BLaER1 (cell line): ENCODE measurements at regions not wholly inside any gene's neighbourhood (a gene's known extent, or its start where the extent isn't known, plus 50 kb on each side); places are given as distances from the start of the nearest gene placed in this dataset.

Experiments used
- H3K27ac ChIP-seq: shearing (Covaris generic); formaldehyde crosslinking; 2 replicates; pipeline ENCODE4 v1.8.1; 2022
- H3K27me3 ChIP-seq: shearing (Covaris generic); formaldehyde crosslinking; 2 replicates; pipeline ENCODE4 v1.8.1; 2022
- H3K36me3 ChIP-seq: shearing (Covaris generic); formaldehyde crosslinking; 2 replicates; pipeline ENCODE4 v1.8.1; 2022
- H3K4me1 ChIP-seq: shearing (Covaris generic); formaldehyde crosslinking; 2 replicates; pipeline ENCODE4 v1.8.1; 2022
- H3K4me2 ChIP-seq: shearing (Covaris generic); formaldehyde crosslinking; 2 replicates; pipeline ENCODE4 v1.8.1; 2022
- H3K4me3 ChIP-seq: shearing (Covaris generic); formaldehyde crosslinking; 2 replicates; pipeline ENCODE4 v1.8.1; 2022
- H3K9ac ChIP-seq: shearing (Covaris generic); formaldehyde crosslinking; 2 replicates; pipeline ENCODE4 v1.8.1; 2022
- H3K9me3 ChIP-seq: shearing (Covaris generic); formaldehyde crosslinking; 2 replicates; pipeline ENCODE4 v1.8.1; 2022
- H4K20me1 ChIP-seq: shearing (Covaris generic); formaldehyde crosslinking; 2 replicates; pipeline ENCODE4 v1.8.1; 2022
- Cebpa-rat ChIP-seq: shearing (Covaris generic); IDR thresholded peaks from 2 replicates; pipeline ENCODE4 v1.8.1; 2022

GRCh38 chr10:35890676-35891495 is 248.8 kb upstream of the FZD8 start:
- Histone ChIP-seq H3K4me2 (no peak overlapping the region), H3K9ac (no peak overlapping the region), H3K27me3 (no peaks in the 10 kb centered on the region), H3K9me3 (no peaks in the 10 kb centered on the region), H4K20me1 (no peaks in the 10 kb centered on the region), H3K4me3 (no peak overlapping the region), H3K36me3 (no peaks in the 10 kb centered on the region), H3K27ac (no peak overlapping the region), H3K4me1 (peaks cover 7% of the 10 kb centered on the region; the same call in 1 of the 2 replicates)
- no peak for TF ChIP-seq Cebpa-rat

- H3K36me3 ChIP-seq = no peaks in the 10 kb centered on the region
- no peak overlapping the region for H3K27ac ChIP-seq
- TF ChIP-seq Cebpa-rat = no peak
These were observed 248.0 kb upstream of the FZD8 start for GRCh38 chr10:35889971-35890675.

GRCh38 chr10:35889226-35889625 is 247.1 kb upstream of the FZD8 start:
- Histone ChIP-seq H3K4me2 (no peak overlapping the region), H4K20me1 (no peaks in the 10 kb centered on the region), H3K9ac (no peak overlapping the region), H3K4me1 (peaks cover 7% of the 10 kb centered on the region; the same call in 1 of the 2 replicates), H3K36me3 (no peaks in the 10 kb centered on the region), H3K9me3 (no peaks in the 10 kb centered on the region), H3K4me3 (no peak overlapping the region), H3K27me3 (no peaks in the 10 kb centered on the region), H3K27ac (no peak overlapping the region)
- no peak for TF ChIP-seq Cebpa-rat

More at GRCh38 chr10:35889971-35890675, 248.0 kb upstream of the FZD8 start:
- Histone ChIP-seq H3K9me3 (no peaks in the 10 kb centered on the region), H4K20me1 (no peaks in the 10 kb centered on the region), H3K4me3 (no peak overlapping the region), H3K4me2 (0 out of 2 replicates have a peak overlapping the region, but pooled peaks have one; percentile 6), H3K4me1 (peaks cover 7% of the 10 kb centered on the region; the same call in 1 of the 2 replicates), H3K27me3 (no peaks in the 10 kb centered on the region), H3K9ac (no peak overlapping the region)

GRCh38 chr10:35888400-35888799 is 246.3 kb upstream of the FZD8 start:
- TF ChIP-seq Cebpa-rat = no peak
- H3K4me1 ChIP-seq = peaks cover 7% of the 10 kb centered on the region; the same call in 1 of the 2 replicates
- no peaks in the 10 kb centered on the region for H3K9me3 ChIP-seq
- no peaks in the 10 kb centered on the region for H3K36me3 ChIP-seq
- no peak overlapping the region for H3K27ac ChIP-seq
- H3K4me2 ChIP-seq = no peak overlapping the region
- H3K4me3 ChIP-seq = no peak overlapping the region
- H4K20me1 ChIP-seq = no peaks in the 10 kb centered on the region
- H3K27me3 ChIP-seq = no peaks in the 10 kb centered on the region
- no peak overlapping the region for H3K9ac ChIP-seq

- Histone ChIP-seq H3K9me3 (no peaks in the 10 kb centered on the region), H3K9ac (no peak overlapping the region), H3K4me2 (no peak overlapping the region), H3K36me3 (no peaks in the 10 kb centered on the region), H3K27ac (no peak overlapping the region), H4K20me1 (no peaks in the 10 kb centered on the region), H3K4me1 (peaks cover 7% of the 10 kb centered on the region; the same call in 1 of the 2 replicates), H3K27me3 (no peaks in the 10 kb centered on the region), H3K4me3 (no peak overlapping the region)
- TF ChIP-seq Cebpa-rat = no peak
These were observed 245.6 kb upstream of the FZD8 start for GRCh38 chr10:35887685-35888084.

GRCh38 chr10:35885076-35885475 is 243.0 kb upstream of the FZD8 start:
- H3K36me3 ChIP-seq = no peaks in the 10 kb centered on the region
- no peaks in the 10 kb centered on the region for H3K27me3 ChIP-seq
- no peak overlapping the region for H3K9ac ChIP-seq
- no peak overlapping the region for H3K4me3 ChIP-seq
- H3K4me1 ChIP-seq = peaks cover 7% of the 10 kb centered on the region; the same call in 1 of the 2 replicates
- no peak for TF ChIP-seq Cebpa-rat
- no peaks in the 10 kb centered on the region for H4K20me1 ChIP-seq
- H3K4me2 ChIP-seq = no peak overlapping the region
- H3K27ac ChIP-seq = no peak overlapping the region
- H3K9me3 ChIP-seq = no peaks in the 10 kb centered on the region

- no peak overlapping the region for H3K9ac ChIP-seq
- no peaks in the 10 kb centered on the region for H4K20me1 ChIP-seq
- H3K4me2 ChIP-seq = no peak overlapping the region
- no peaks in the 10 kb centered on the region for H3K9me3 ChIP-seq
- no peaks in the 10 kb centered on the region for H3K27me3 ChIP-seq
- H3K27ac ChIP-seq = no peak overlapping the region
- no peak for TF ChIP-seq Cebpa-rat
- H3K4me1 ChIP-seq = peaks cover 3% of the 10 kb centered on the region; the same call in 1 of the 2 replicates
- H3K36me3 ChIP-seq = no peaks in the 10 kb centered on the region
- no peak overlapping the region for H3K4me3 ChIP-seq
These were observed 242.6 kb upstream of the FZD8 start for GRCh38 chr10:35884657-35885071.

- Histone ChIP-seq H3K27ac (no peak overlapping the region), H3K9ac (no peak overlapping the region), H3K4me1 (no peaks in the 10 kb centered on the region), H3K36me3 (no peaks in the 10 kb centered on the region), H3K27me3 (no peaks in the 10 kb centered on the region), H3K4me3 (no peak overlapping the region), H3K9me3 (no peaks in the 10 kb centered on the region), H4K20me1 (no peaks in the 10 kb centered on the region), H3K4me2 (no peak overlapping the region)
- no peak for TF ChIP-seq Cebpa-rat
These were observed 240.5 kb upstream of the FZD8 start for GRCh38 chr10:35882422-35883150.

GRCh38 chr10:35881320-35881719 is 239.2 kb upstream of the FZD8 start:
- Histone ChIP-seq H3K4me1 (peaks cover 2% of the 10 kb centered on the region), H4K20me1 (no peaks in the 10 kb centered on the region), H3K27ac (no peak overlapping the region), H3K4me2 (no peak overlapping the region), H3K9me3 (no peaks in the 10 kb centered on the region), H3K4me3 (no peak overlapping the region), H3K27me3 (no peaks in the 10 kb centered on the region), H3K36me3 (no peaks in the 10 kb centered on the region), H3K9ac (no peak overlapping the region)
- no peak for TF ChIP-seq Cebpa-rat

GRCh38 chr10:35876248-35876647 is 234.2 kb upstream of the FZD8 start:
- Histone ChIP-seq H3K27me3 (no peaks in the 10 kb centered on the region), H3K9me3 (no peaks in the 10 kb centered on the region), H3K36me3 (no peaks in the 10 kb centered on the region), H3K4me1 (peaks cover 49% of the 10 kb centered on the region), H3K4me3 (no peak overlapping the region), H4K20me1 (no peaks in the 10 kb centered on the region), H3K9ac (no peak overlapping the region), H3K27ac (no peak overlapping the region), H3K4me2 (peak overlapping the region; percentile 59)
- no peak for TF ChIP-seq Cebpa-rat
